D341Med (cell line): ENCODE measurements at regions not wholly inside any gene's neighbourhood (a gene's known extent, or its start where the extent isn't known, plus 50 kb on each side); places are given as distances from the start of the nearest gene placed in this dataset.
"Not testable (repeated sequence)": the region's sequence is repeated elsewhere in the genome, so short reads cannot be mapped to it uniquely, and the experiment has no call there.

ENCODE experiments used
- DNase-seq: peaks from one replicate; pipeline ENCODE4 v3.0.0; 2012; ENCODE audit warnings: low spot score

DNA sequence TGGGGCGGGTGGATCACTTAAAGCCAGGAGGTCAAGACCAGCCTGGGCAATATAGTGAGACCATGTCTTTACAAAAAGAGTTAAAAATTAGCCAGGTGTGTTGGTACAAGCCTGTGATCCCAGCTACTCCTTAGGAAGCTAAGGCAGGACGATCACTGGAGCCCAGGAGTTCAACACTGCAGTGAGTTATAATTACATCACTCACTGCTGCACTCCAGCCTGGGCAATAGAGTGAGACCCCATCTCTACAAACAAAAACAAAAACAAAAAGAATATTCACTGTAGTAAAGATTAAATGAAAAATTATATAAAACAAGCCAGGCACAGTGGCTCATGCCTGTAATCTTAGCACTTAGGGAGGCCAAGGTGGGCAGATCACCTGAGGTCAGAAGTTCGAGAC lies 1047.6 kb upstream of the AUTS2 start:
- no peak for DNase-seq

DNA sequence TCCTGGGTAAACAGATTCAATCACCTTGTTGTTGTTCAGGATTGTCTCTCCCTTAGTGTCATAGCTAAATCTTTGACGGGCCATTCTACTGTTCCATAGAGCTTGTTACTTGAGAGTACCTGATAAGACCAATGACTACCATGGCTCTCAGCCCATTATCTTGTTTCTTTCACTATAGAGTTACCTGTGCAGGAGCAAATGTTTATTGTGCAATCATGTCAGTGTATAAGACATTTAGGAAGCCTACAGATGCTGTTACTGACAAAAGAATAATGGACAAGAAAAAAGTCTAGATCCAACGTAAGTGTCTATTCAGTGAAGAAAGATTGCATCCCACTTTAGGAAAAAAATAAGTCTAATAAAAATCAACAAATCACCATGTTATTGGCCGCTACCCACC lies 1041.7 kb upstream of the AUTS2 start:
- no peak for DNase-seq

- no peak for DNase-seq
These were observed 1038.8 kb upstream of the AUTS2 start for GRCh38 chr7:68559518-68559917.

GRCh38 chr7:68562323-68562899 lies 1035.9 kb upstream of the AUTS2 start:
- DNase-seq: no peak

DNA sequence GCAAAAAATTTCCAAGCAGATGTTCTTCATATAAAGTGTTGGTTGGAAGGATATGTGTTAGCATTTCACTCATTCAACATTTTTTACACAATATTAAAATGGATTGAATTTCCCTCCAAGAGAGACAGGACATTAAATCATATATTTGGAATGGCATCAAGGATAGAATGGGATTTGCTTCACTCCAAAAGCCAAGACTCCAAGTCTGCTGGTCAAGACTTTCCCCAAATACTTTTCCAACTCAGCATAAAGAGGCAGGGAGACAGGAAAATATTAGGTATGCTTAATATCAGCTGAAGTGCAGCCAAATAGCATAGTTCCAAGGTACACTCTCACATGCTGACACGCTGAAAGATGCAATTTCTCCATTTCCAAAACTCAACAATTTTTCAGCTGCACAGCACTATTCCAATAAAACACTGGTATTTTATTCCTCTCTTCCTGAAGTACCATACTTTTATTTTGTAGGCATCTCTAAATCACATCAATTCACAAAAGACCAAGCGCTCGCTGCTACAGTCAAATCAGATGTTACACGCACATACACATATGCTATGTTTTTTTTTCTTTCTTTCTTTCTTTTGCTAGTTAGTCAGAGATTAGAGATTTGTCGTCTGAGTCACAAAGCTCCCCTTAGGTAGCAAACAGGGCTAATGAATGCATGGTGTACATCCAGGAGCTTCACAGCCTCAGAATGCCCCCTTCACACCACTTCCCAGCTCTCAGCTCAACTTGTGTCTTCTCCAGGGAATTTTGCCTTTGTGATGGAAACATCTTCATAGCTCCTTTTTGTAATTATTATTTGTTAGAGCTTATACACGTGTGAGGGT lies 1033.8 kb upstream of the AUTS2 start:
- DNase-seq: no peak

GRCh38 chr7:68571286-68571685 lies 1027.0 kb upstream of the AUTS2 start:
- no peak for DNase-seq

- no peak for DNase-seq
These were observed 1024.8 kb upstream of the AUTS2 start for GRCh38 chr7:68573271-68574005.

DNA sequence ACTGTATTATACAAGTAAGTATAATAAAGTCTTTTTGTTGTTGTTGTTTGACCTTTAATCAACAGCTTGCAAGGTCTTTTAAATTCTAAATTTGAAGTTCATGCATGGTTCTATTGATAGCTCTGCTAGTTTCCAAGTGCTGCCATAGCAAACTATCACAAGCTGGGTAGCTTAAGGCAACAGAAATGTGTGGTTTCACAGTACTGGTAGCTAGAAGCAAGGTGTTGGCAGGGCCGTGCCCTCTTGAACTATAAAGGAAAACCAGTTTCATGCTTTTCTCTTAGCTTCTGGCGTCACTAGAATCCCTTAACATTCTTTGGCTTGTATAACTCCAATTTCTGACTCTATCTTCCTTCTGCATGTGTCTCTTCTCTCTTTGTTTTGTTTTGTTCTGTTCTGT lies 1021.9 kb upstream of the AUTS2 start:
- no peak for DNase-seq

- DNase-seq: no peak
These were observed 1016.9 kb upstream of the AUTS2 start for GRCh38 chr7:68581417-68581816.

GRCh38 chr7:68587599-68587998 lies 1010.7 kb upstream of the AUTS2 start:
- DNase-seq: no peak

DNA sequence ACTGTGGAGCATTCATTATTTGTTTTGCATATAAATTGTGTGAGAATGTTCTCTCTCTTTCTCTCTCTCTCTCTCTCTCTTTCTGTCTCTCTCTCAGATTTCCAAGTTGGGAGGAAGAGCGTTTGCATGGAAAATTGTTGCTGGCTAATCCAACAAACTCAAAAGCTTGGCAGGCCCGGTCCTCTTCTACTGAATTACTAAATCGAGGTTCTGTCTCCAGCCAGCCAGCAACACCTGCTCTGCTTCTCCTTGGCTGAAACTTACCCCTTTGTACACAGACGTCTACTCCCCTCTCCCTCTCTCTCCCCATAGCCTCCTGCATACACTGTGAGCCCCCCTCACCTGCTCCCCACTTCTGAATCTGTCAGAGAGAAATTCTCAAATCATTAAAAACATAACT lies 996.4 kb upstream of the AUTS2 start:
- DNase-seq: no peak

DNA sequence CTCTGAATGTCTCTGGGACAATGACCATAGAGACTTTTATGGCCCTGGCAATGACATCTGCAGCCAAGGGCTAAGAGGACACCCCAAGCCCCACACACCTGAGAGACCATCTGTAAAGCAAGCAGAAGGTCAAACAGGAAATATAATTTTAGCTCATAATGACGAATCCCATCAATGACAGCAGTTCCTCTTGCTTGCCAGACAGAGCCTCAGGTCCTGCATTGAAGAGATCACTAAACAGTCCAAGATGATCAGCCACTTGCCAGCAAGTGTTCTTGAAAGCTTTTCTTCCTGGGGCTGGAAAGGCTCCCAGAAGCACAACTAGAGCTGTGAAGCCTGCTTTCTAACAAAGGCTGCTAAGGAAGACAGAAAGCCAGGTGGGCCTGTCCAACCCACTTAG lies 993.7 kb upstream of the AUTS2 start:
- DNase-seq: no peak

DNA sequence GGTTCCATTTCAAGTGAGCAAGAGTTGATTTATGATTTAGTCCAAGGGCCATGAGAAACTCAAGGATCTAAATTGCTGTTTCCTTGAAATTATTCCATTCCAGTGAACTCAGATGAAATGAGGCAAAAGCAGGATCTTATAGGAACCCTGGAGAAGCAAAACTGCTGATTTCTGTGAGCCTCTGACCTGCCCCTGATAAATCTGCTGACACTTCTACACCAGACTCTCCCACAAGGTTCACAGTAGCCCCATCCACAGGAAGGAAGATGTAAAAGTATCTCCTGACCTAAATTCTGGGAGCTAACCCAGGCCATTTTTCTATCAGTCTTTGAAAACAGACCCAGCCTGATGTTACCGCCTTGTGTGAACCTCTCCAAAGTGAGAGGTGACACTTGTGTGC lies 987.6 kb upstream of the AUTS2 start:
- no peak for DNase-seq

GRCh38 chr7:68613405-68613804 lies 984.9 kb upstream of the AUTS2 start:
- DNase-seq: peak; percentile 24

DNA sequence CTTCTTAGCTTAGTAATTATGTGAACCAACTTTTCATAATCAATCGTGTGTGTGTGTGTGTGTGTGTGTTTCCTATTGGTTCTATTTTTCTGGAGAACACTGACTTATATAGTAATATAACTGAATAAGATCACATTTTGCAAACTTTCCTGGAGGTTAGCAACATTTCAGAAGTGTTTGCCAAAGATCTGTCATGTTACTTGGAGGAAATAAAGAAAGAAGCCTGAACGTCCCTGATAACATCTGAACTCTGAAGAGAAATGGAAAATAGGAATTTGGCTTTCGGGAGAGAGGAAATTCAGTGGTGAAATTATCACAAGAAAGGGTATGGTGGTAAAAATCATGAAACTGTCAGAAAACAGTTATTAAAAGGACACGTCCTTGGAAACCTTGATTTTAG lies 984.4 kb upstream of the AUTS2 start:
- DNase-seq: no peak

DNA sequence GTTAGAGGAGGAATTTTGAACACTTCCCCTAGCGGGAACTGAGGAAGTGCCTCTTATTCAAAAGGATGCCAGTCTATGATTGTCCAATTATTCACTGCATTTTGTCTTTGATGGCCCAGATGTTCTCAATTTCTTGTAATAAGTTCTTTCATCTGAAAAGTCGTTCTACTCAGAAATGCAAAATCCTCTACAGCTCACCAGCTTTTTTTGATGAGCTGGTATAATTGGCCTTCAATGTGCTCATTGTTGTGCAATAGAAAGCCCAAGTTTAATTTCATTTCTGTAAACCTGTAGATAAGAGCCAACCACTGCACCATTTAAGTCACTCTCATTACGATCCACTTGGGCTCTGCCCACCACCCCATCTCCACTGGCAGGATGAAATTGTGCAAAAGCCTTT lies 978.7 kb upstream of the AUTS2 start:
- no peak for DNase-seq

GRCh38 chr7:68622500-68622899 lies 975.8 kb upstream of the AUTS2 start:
- DNase-seq: no peak

GRCh38 chr7:68623030-68623429 lies 975.2 kb upstream of the AUTS2 start:
- no peak for DNase-seq

- no peak for DNase-seq
These were observed 970.9 kb upstream of the AUTS2 start for GRCh38 chr7:68627247-68627864.

- DNase-seq: not testable (repeated sequence)
These were observed 967.4 kb upstream of the AUTS2 start for GRCh38 chr7:68630914-68631313.

GRCh38 chr7:68640103-68640502 lies 958.2 kb upstream of the AUTS2 start:
- no peak for DNase-seq

GRCh38 chr7:68642727-68643126 lies 955.5 kb upstream of the AUTS2 start:
- DNase-seq: no peak

DNA sequence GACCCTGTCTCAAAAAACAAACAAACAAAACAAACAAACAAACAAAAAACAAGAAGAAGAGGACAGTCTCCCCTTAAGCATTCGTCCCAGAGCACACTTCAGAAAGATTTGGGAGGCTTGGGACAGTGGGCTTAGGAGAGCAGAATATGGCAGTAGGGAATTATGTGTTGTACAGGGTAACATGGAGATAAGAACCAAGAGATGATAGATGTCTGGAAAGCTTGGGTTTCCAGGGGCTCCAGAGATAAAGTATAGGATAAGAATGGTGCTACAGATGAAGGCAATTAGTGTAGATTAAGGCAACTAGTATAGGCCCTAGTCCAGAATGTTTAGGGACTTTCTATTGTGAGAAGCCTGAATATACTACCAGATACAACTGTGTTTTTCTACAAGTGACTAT lies 934.9 kb upstream of the AUTS2 start:
- DNase-seq: no peak
